Neuronal stem cell (in vitro differentiated cells): ENCODE measurements at regions not wholly inside any gene's neighbourhood (a gene's known extent, or its start where the extent isn't known, plus 50 kb on each side); places are given as distances from the start of the nearest gene placed in this dataset.

ENCODE experiments used
- DNase-seq: peaks from one replicate; pipeline ENCODE4 v3.0.0-alpha.2; 2013; ENCODE audit warnings: low spot score
- H2AFZ ChIP-seq: one replicate; pipeline ENCODE4 v1.6.1; 2013; ENCODE audit warnings: mild to moderate bottlenecking, low read length, inconsistent platforms
- H2AK5ac ChIP-seq: 2 replicates; pipeline ENCODE4 v1.6.1; 2013; ENCODE audit warnings: low read depth, mild to moderate bottlenecking, inconsistent platforms, low read length, moderate library complexity, mixed read lengths
- H2BK120ac ChIP-seq: 2 replicates; pipeline ENCODE4 v1.6.1; 2013; ENCODE audit warnings: low read depth, mild to moderate bottlenecking, inconsistent platforms, low read length, moderate library complexity, mixed read lengths
- H2BK12ac ChIP-seq: one replicate; pipeline ENCODE4 v1.6.1; 2013; ENCODE audit warnings: low read length, inconsistent platforms
- H2BK15ac ChIP-seq: 2 replicates; pipeline ENCODE4 v1.6.1; 2013; ENCODE audit warnings: mild to moderate bottlenecking, low read length, inconsistent platforms, mixed read lengths
- H2BK5ac ChIP-seq: one replicate; pipeline ENCODE4 v1.6.1; 2013; ENCODE audit warnings: inconsistent platforms, mild to moderate bottlenecking, low read length, moderate library complexity
- H3K14ac ChIP-seq: one replicate; pipeline ENCODE4 v1.6.1; 2013; ENCODE audit warnings: low read length, inconsistent platforms
- H3K18ac ChIP-seq: 2 replicates; pipeline ENCODE4 v1.6.1; 2013; ENCODE audit warnings: low read length, inconsistent platforms
- H3K23ac ChIP-seq: 2 replicates; pipeline ENCODE4 v1.6.1; 2013; ENCODE audit warnings: low read depth, mild to moderate bottlenecking, mixed read lengths, low read length, inconsistent platforms; ENCODE audit not compliant: poor library complexity
- H3K27ac ChIP-seq: replicated peaks from 3 replicates; pipeline ENCODE4 v1.5.1; 2013; ENCODE audit warnings: low read length, inconsistent platforms
- H3K27me3 ChIP-seq, 3 experiments: 2 replicates each; pipeline ENCODE4 v1.6.1; 2013; ENCODE audit warnings: low read length in 3 of 3, mild to moderate bottlenecking in 2 of 3, inconsistent platforms in 1 of 3, low read depth in 1 of 3, mixed read lengths in 1 of 3, moderate library complexity in 1 of 3; ENCODE audit not compliant: control insufficient read depth in 3 of 3, insufficient read depth in 3 of 3
- H3K36me3 ChIP-seq, 2 donors: replicated peaks in 1 of 2; 2 replicates each; pipeline ENCODE4 v1.6.1; 2013; ENCODE audit warnings: low read length in 2 of 2; ENCODE audit not compliant: control insufficient read depth in 2 of 2, insufficient read depth in 2 of 2
- H3K4ac ChIP-seq: 2 replicates; pipeline ENCODE4 v1.6.1; 2013; ENCODE audit warnings: inconsistent platforms, mild to moderate bottlenecking, low read length, moderate library complexity
- H3K4me1 ChIP-seq, 2 donors: 1 replicate in 1 of 2; 2 replicates in 1 of 2; pipeline ENCODE4 v1.6.1; 2013; ENCODE audit warnings: low read length in 2 of 2, low read depth in 1 of 2; ENCODE audit not compliant: control insufficient read depth in 2 of 2, insufficient read depth in 1 of 2
- H3K4me2 ChIP-seq: one replicate; pipeline ENCODE4 v1.6.1; 2013; ENCODE audit warnings: mild to moderate bottlenecking, low read length, inconsistent platforms; ENCODE audit not compliant: insufficient read depth, poor library complexity, severe bottlenecking
- H3K4me3 ChIP-seq, 2 donors: 2 replicates each; pipeline ENCODE4 v1.5.1; 2013; ENCODE audit warnings: low read length in 2 of 2, mild to moderate bottlenecking in 2 of 2, inconsistent platforms in 1 of 2, moderate library complexity in 1 of 2
- H3K79me1 ChIP-seq: one replicate; pipeline ENCODE4 v1.6.1; 2013; ENCODE audit warnings: low read depth, mild to moderate bottlenecking, inconsistent platforms, low read length, moderate library complexity
- H3K9ac ChIP-seq: one replicate; pipeline ENCODE4 v1.6.1; 2013; ENCODE audit warnings: mild to moderate bottlenecking, low read depth, low read length, inconsistent platforms; ENCODE audit not compliant: poor library complexity
- H3K9me3 ChIP-seq, 2 donors: replicated peaks in 1 of 2; 2 replicates each; pipeline versions ENCODE3 to v1.6.1; 2013; ENCODE audit warnings: low read length in 2 of 2, mild to moderate bottlenecking in 2 of 2, inconsistent platforms in 1 of 2, low read depth in 1 of 2, mixed read lengths in 1 of 2, moderate library complexity in 1 of 2; ENCODE audit not compliant: control insufficient read depth in 2 of 2, insufficient read depth in 1 of 2
- H4K8ac ChIP-seq: one replicate; pipeline ENCODE4 v1.6.1; 2013; ENCODE audit warnings: low read depth, mild to moderate bottlenecking, inconsistent platforms, low read length, moderate library complexity
- H4K91ac ChIP-seq: one replicate; pipeline ENCODE4 v1.6.1; 2013; ENCODE audit warnings: low read length, low read depth, mild to moderate bottlenecking, inconsistent platforms; ENCODE audit not compliant: poor library complexity
- WGBS, 2 donors: extraction: QIAGEN DNeasy Blood & Tissue Kit; methylation state at CpG; one replicate each; pipeline ENCODE4 v1.1.7; 2013; ENCODE audit warnings: missing lambda C conversion rate in 2 of 2, mixed read lengths in 1 of 2; ENCODE audit not compliant: insufficient read length in 2 of 2, insufficient replicate concordance in 1 of 2; ENCODE audit errors: extremely low coverage in 2 of 2; 5-methylcytosine and 5-hydroxymethylcytosine counted together

DNA sequence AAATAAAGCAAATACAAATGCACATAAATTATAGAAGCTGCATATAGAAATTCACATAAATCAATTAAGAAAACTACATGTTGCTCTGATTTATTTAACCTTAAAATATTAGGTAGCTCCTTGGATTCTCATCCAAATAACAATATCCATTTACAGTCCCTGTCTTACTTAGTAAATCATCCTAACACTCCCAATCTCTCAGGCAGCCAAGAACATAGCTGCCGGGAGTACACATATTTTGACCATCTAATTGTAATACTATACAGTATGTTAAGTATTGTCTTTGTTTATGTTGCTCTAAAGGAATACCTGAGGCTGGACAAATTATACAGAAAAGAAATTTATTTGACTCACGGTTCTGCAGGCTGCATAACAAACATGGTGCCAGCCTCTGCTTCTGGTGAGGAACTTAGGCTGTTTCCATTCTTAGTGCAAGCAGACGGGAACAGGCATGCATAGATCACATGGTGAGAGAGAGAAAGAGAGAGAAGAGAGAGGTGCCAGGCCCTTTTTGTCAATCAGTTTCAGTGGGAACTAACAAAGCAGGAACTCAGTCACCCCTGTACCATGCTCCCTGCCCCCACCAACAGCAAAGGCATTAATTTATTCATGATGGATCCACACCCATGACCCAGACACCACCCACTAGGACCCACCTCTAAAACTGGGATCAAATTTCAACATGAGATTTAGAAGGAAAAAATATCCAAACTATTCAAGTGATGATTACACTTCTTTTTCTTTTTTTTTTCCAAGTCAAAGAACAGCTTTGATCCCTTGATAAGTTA, 614.8 kb upstream of the TECRL start:
- Histone ChIP-seq H2BK120ac (no peak overlapping the region), H3K27me3 (no peaks in the 10 kb centered on the region), H2AFZ (no peak overlapping the region), H4K8ac (no peak overlapping the region), H3K18ac (no peak overlapping the region), H3K79me1 (no peaks in the 10 kb centered on the region), H3K4me3 (no peak overlapping the region), H3K4ac (no peak overlapping the region), H3K23ac (no peak overlapping the region), H3K36me3 (no peaks in the 10 kb centered on the region), H2BK5ac (no peak overlapping the region), H3K14ac (no peak overlapping the region), H3K27ac (no peak overlapping the region), H3K4me2 (no peak overlapping the region), H4K91ac (no peak overlapping the region), H2AK5ac (no peak overlapping the region), H3K9ac (no peak overlapping the region), H2BK15ac (no peak overlapping the region), H3K4me1 (no peaks in the 10 kb centered on the region), H3K9me3 (no peaks in the 10 kb centered on the region), H2BK12ac (no peak overlapping the region)
- no peak for DNase-seq
- WGBS, 2 donors = no CpG with 5 or more reads among the region's 3 CpGs

GRCh38 chr4:65023081-65023480, 613.8 kb upstream of the TECRL start:
- no peak overlapping the region for H3K27ac ChIP-seq
- H2BK12ac ChIP-seq = no peak overlapping the region
- H3K27me3 ChIP-seq = no peaks in the 10 kb centered on the region
- no peak overlapping the region for H4K91ac ChIP-seq
- H3K4me1 ChIP-seq = peaks cover 0 to 1% of the 10 kb centered on the region in 2 donors
- no peak overlapping the region for H3K18ac ChIP-seq
- H3K4me2 ChIP-seq = no peak overlapping the region
- no peak overlapping the region for H3K4ac ChIP-seq
- no CpG with 5 or more reads among the region's 6 CpGs for WGBS, 2 donors
- DNase-seq = no peak
- H3K23ac ChIP-seq = no peak overlapping the region
- no peak overlapping the region for H3K4me3 ChIP-seq
- H2BK15ac ChIP-seq = no peak overlapping the region
- H3K9ac ChIP-seq = no peak overlapping the region
- H3K79me1 ChIP-seq = no peaks in the 10 kb centered on the region
- no peaks in the 10 kb centered on the region for H3K9me3 ChIP-seq
- H2AK5ac ChIP-seq = no peak overlapping the region
- H3K14ac ChIP-seq = no peak overlapping the region
- H2AFZ ChIP-seq = no peak overlapping the region
- no peak overlapping the region for H2BK5ac ChIP-seq
- H4K8ac ChIP-seq = no peak overlapping the region
- H3K36me3 ChIP-seq = no peaks in the 10 kb centered on the region
- no peak overlapping the region for H2BK120ac ChIP-seq

- H2BK120ac ChIP-seq = no peak overlapping the region
- peaks cover 0 to 1% of the 10 kb centered on the region in 2 donors for H3K4me1 ChIP-seq
- H3K14ac ChIP-seq = no peak overlapping the region
- H3K4me2 ChIP-seq = no peak overlapping the region
- H2BK12ac ChIP-seq = no peak overlapping the region
- no peaks in the 10 kb centered on the region for H3K79me1 ChIP-seq
- no peaks in the 10 kb centered on the region for H3K9me3 ChIP-seq
- no peak overlapping the region for H3K27ac ChIP-seq
- H3K27me3 ChIP-seq = no peaks in the 10 kb centered on the region
- H4K8ac ChIP-seq = no peak overlapping the region
- no peak overlapping the region for H2BK5ac ChIP-seq
- no peak overlapping the region for H2AK5ac ChIP-seq
- no peak overlapping the region for H3K4me3 ChIP-seq
- H3K9ac ChIP-seq = no peak overlapping the region
- H3K23ac ChIP-seq = no peak overlapping the region
- no peak overlapping the region for H2AFZ ChIP-seq
- H3K18ac ChIP-seq = no peak overlapping the region
- H3K4ac ChIP-seq = no peak overlapping the region
- no peaks in the 10 kb centered on the region for H3K36me3 ChIP-seq
- H2BK15ac ChIP-seq = no peak overlapping the region
- DNase-seq = no peak
- no peak overlapping the region for H4K91ac ChIP-seq
These were observed 612.5 kb upstream of the TECRL start for GRCh38 chr4:65021737-65022136.

DNA sequence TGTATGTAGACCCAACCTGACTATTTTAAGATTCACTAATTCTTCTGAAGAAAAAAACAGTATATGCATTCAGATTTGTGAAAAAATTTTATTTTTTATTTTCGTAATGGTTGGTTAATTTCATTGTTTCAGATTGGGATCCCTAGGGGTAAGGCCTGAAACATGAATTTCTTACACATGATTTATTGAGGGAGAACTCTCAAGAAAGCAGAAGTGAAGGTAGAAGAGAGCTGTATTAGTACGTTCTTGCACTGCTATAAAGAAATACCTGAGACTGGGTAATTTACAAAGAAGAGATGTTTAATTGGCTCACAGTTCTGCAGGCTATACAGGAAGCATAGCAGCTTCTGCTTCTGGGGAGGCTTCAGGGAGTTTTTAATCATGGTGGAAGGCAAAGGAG, 611.9 kb upstream of the TECRL start:
- Histone ChIP-seq H3K4ac (no peak overlapping the region), H2BK120ac (no peak overlapping the region), H3K9me3 (no peaks in the 10 kb centered on the region), H2AK5ac (no peak overlapping the region), H3K4me1 (peaks cover 0 to 1% of the 10 kb centered on the region in 2 donors), H3K9ac (no peak overlapping the region), H3K27ac (no peak overlapping the region), H2BK12ac (no peak overlapping the region), H3K23ac (no peak overlapping the region), H3K4me2 (no peak overlapping the region), H3K18ac (no peak overlapping the region), H4K8ac (no peak overlapping the region), H3K4me3 (no peak overlapping the region), H2BK5ac (no peak overlapping the region), H2AFZ (no peak overlapping the region), H2BK15ac (no peak overlapping the region), H3K79me1 (no peaks in the 10 kb centered on the region), H4K91ac (no peak overlapping the region), H3K14ac (no peak overlapping the region), H3K36me3 (no peaks in the 10 kb centered on the region), H3K27me3 (no peaks in the 10 kb centered on the region)
- no peak for DNase-seq
- 100% methylated on average over 1 of the region's 2 CpGs; no CpG with 5 or more reads in 1 of the 2 donors for WGBS, 2 donors
